ENCODE measurements at regions not wholly inside any gene's neighbourhood (a gene's known extent, or its start where the extent isn't known, plus 50 kb on each side); places are given as distances from the start of the nearest gene placed in this dataset.

- no peak for TF ChIP-seq CTCF (IDR thresholded peaks at IDR 0.05; ENCODE audit: poor library complexity)
- TF ChIP-seq EZH2phosphoT487 (IDR thresholded peaks at IDR 0.05; ENCODE audit: low read depth, severe bottlenecking, unreplicated experiment), result no peak
- TF ChIP-seq EZH2 (IDR thresholded peaks at IDR 0.05; ENCODE audit: borderline replicate concordance), result no peak
These were observed 524.1 kb upstream of the TBX3 start for GRCh38 chr12:115208098-115208497.

Data from hepatocyte (in vitro differentiated cells).